ENCODE measurements at regions not wholly inside any gene's neighbourhood (a gene's known extent, or its start where the extent isn't known, plus 50 kb on each side); places are given as distances from the start of the nearest gene placed in this dataset.

DNA sequence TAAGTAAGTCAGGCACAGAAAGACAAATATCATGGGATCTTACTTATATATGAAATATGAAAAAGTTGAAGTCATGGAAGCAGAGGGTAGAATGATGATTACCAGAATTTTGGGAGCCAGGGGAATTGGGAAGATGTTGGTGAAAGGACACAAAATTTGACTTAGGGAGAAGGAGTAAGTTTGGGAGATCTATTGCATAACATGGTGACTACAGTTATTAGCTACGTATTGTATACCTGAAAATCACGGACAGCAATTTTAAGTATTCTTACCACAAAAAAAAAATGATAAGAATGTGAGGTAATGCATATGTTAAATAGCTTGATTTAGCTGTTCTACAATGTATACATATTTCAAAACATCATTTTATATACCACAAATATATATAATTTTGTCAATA lies 94.2 kb upstream of the COL5A2 start:
- H3K36me3 ChIP-seq (ENCODE audit: control insufficient read depth, insufficient read depth, low read length) = no peaks in the 10 kb centered on the region
- no peaks in the 10 kb centered on the region for H3K9me3 ChIP-seq (ENCODE audit: control insufficient read depth, insufficient read depth, low read length)
- H3K4me3 ChIP-seq (ENCODE audit: low read depth, low read length) = no peak overlapping the region
- H3K27me3 ChIP-seq (ENCODE audit: control insufficient read depth, insufficient read depth, low read length) = no peaks in the 10 kb centered on the region
- no peaks in the 10 kb centered on the region for H3K4me1 ChIP-seq (ENCODE audit: control insufficient read depth, insufficient read depth, low read length)
- H3K9ac ChIP-seq (ENCODE audit: low read depth, low read length) = no peak overlapping the region

DNA sequence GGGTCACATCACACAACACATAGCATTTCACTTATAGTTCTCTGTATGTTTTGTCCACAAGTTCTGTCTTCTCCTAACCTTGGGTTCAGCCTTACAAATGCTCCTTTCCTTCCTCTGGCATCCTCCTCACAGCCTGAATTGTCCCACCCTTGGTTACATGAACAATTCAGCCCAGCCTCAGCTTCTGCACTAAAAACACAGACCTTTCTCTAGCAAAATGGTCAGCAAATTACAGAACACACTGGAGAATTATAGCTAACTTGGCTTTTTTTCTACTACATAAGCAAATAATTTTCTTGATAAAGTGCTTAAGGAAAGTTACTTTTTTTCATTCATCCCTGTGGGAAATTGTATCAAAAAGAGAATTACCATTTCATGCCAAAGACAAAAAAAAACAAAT lies 94.8 kb upstream of the COL5A2 start:
- Histone ChIP-seq H3K36me3 (ENCODE audit: control insufficient read depth, insufficient read depth, low read length) (no peaks in the 10 kb centered on the region), H3K4me3 (ENCODE audit: low read depth, low read length) (no peak overlapping the region), H3K27me3 (ENCODE audit: control insufficient read depth, insufficient read depth, low read length) (no peaks in the 10 kb centered on the region), H3K9ac (ENCODE audit: low read depth, low read length) (no peak overlapping the region), H3K9me3 (ENCODE audit: control insufficient read depth, insufficient read depth, low read length) (no peaks in the 10 kb centered on the region), H3K4me1 (ENCODE audit: control insufficient read depth, insufficient read depth, low read length) (no peaks in the 10 kb centered on the region)

DNA sequence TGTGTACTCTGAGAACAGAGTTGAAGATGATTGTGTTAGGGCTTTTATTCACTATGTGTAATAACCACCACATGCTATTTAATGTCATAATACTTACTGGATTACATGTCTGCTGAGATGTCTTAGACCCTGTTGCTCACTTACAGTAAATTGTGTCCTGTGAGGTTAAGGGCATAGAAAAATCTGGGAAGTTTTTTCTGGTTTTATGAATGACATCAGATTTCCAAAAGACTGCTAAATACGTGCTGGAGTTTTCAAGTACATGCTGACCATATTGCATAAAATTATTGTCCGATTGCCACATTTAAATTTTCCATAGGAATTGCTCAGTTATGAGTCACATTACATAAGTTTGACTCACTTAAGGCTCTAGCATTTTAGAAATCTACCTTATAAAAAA lies 96.7 kb upstream of the COL5A2 start:
- Histone ChIP-seq H3K9me3 (ENCODE audit: control insufficient read depth, insufficient read depth, low read length) (no peaks in the 10 kb centered on the region), H3K27me3 (ENCODE audit: control insufficient read depth, insufficient read depth, low read length) (no peaks in the 10 kb centered on the region), H3K36me3 (ENCODE audit: control insufficient read depth, insufficient read depth, low read length) (no peaks in the 10 kb centered on the region), H3K9ac (ENCODE audit: low read depth, low read length) (no peak overlapping the region), H3K4me1 (ENCODE audit: control insufficient read depth, insufficient read depth, low read length) (no peaks in the 10 kb centered on the region), H3K4me3 (ENCODE audit: low read depth, low read length) (no peak overlapping the region)

DNA sequence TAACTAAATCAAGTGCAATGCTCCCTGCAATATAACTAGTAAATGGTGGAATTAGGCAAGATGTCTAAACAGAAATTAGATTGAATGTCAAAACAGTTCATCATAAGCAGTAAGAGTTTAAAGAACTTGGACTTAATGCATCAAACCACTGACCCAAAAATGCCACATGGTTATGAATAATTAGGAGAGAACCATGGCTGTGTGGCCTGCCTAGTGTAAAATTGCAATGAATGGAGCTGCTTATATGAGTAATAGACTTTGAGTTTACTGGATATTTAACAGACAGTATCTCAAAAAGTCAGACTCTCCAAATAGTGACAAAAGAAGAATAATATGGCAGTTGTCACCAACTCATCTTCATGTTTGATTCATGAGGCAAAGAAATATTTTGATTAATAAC lies 101.6 kb upstream of the COL5A2 start:
- no peaks in the 10 kb centered on the region for H3K27me3 ChIP-seq (ENCODE audit: control insufficient read depth, insufficient read depth, low read length)
- H3K4me3 ChIP-seq (ENCODE audit: low read depth, low read length) = no peak overlapping the region
- no peaks in the 10 kb centered on the region for H3K9me3 ChIP-seq (ENCODE audit: control insufficient read depth, insufficient read depth, low read length)
- H3K4me1 ChIP-seq (ENCODE audit: control insufficient read depth, insufficient read depth, low read length) = no peaks in the 10 kb centered on the region
- no peak overlapping the region for H3K9ac ChIP-seq (ENCODE audit: low read depth, low read length)
- no peaks in the 10 kb centered on the region for H3K36me3 ChIP-seq (ENCODE audit: control insufficient read depth, insufficient read depth, low read length)

DNA sequence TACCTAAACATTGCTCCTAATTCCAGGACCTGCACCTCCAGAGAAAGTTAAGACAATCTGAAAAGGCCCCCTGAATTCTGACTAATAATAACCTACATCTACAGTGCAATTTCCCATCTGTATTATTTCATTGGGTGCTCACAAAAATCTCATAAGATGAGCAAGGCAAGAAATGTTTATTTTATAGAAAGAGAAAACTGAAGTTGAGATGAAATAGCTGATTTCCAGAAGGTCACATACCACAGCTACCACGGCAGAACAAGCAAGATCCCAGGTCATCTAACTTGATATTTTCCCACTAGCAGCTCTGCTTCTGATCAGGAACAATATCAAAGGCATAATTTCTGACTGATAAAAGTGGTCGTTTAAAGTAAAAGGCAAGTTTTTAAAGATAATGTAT lies 105.8 kb upstream of the COL5A2 start:
- H3K27me3 ChIP-seq (ENCODE audit: control insufficient read depth, insufficient read depth, low read length) = no peaks in the 10 kb centered on the region
- H3K36me3 ChIP-seq (ENCODE audit: control insufficient read depth, insufficient read depth, low read length) = no peaks in the 10 kb centered on the region
- H3K9me3 ChIP-seq (ENCODE audit: control insufficient read depth, insufficient read depth, low read length) = no peaks in the 10 kb centered on the region
- H3K4me3 ChIP-seq (ENCODE audit: low read depth, low read length) = no peak overlapping the region
- no peak overlapping the region for H3K9ac ChIP-seq (ENCODE audit: low read depth, low read length)
- H3K4me1 ChIP-seq (ENCODE audit: control insufficient read depth, insufficient read depth, low read length) = peaks cover 3% of the 10 kb centered on the region

DNA sequence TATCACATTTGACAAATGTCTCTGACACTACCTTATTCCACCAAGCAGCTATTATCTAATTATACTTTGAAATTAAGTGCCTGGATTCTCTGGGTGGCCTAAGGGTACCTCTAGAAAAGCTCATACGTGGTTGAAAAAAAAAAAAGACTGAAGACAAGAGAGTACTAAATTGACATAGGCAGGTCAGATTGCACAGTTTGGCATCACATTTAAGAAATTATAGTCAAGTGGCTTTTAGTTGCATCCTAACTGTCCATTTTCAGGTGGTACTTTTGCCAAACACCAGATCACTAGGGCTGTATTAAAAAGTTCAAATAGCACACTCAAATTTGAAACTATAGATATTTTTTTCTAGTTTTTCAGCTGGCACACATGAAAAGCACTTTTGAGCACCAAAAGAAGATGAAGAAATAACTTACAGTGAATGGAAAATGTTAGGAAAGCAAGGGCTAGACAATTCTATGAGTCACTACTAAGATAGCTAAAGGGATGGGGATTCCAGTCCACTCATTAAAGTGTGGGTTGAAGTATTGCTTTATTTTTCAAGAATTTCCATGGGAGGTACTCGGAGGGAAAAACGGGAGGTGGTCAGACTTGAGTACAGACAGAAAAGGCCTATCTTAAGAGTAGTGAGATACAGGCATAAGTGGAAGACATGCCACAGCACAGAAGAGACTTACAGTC lies 106.5 kb upstream of the COL5A2 start:
- peaks cover 3% of the 10 kb centered on the region for H3K4me1 ChIP-seq (ENCODE audit: control insufficient read depth, insufficient read depth, low read length)
- H3K9ac ChIP-seq (ENCODE audit: low read depth, low read length) = no peak overlapping the region
- H3K27me3 ChIP-seq (ENCODE audit: control insufficient read depth, insufficient read depth, low read length) = no peaks in the 10 kb centered on the region
- H3K4me3 ChIP-seq (ENCODE audit: low read depth, low read length) = no peak overlapping the region
- no peaks in the 10 kb centered on the region for H3K9me3 ChIP-seq (ENCODE audit: control insufficient read depth, insufficient read depth, low read length)
- H3K36me3 ChIP-seq (ENCODE audit: control insufficient read depth, insufficient read depth, low read length) = no peaks in the 10 kb centered on the region

DNA sequence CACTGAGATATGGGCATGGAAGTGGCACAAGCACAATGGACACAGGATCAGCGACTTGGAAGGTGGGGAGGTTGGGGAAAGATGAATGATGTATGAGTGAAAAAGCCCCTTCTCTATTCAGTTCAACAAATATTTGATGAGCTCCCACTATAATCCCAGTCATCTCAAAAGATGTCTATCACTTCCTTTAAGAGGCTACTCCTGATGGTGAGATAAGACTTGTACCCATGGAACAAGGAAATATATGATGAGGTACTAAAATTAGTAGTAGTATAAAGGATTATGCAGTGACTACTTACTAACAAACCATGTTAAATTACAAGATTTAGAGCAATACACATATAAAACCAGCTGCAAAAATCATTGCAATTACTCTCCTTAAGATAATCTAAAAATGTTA lies 107.8 kb upstream of the COL5A2 start:
- no peak overlapping the region for H3K9ac ChIP-seq (ENCODE audit: low read depth, low read length)
- peaks cover 3% of the 10 kb centered on the region for H3K4me1 ChIP-seq (ENCODE audit: control insufficient read depth, insufficient read depth, low read length)
- no peaks in the 10 kb centered on the region for H3K27me3 ChIP-seq (ENCODE audit: control insufficient read depth, insufficient read depth, low read length)
- H3K36me3 ChIP-seq (ENCODE audit: control insufficient read depth, insufficient read depth, low read length) = no peaks in the 10 kb centered on the region
- no peaks in the 10 kb centered on the region for H3K9me3 ChIP-seq (ENCODE audit: control insufficient read depth, insufficient read depth, low read length)
- no peak overlapping the region for H3K4me3 ChIP-seq (ENCODE audit: low read depth, low read length)

DNA sequence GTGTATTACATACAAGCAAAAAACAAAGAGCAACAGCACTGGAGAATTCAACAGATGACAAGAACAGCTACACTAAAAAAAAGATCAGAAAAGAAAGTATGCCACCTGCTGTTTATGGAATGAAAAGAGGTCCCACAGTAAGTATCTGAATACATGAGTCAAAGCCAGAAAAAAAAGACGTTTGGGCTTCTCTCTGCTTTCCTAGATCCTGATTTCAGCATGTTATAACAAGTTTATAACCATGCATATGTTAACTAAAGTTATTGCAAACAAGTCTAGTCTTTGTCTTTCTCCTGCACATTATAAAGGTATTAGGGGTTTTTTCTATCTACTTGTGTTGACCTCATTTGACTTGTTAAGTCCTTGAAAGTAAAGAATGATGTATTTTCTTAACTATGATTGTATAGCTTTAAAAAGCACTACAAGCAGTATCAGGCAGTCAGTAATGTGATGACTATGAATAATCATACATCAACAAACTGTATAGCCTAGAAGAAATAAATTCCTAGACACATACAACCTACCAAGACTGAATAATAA lies 108.5 kb upstream of the COL5A2 start:
- H3K4me1 ChIP-seq (ENCODE audit: control insufficient read depth, insufficient read depth, low read length) = peaks cover 3% of the 10 kb centered on the region
- H3K9ac ChIP-seq (ENCODE audit: low read depth, low read length) = no peak overlapping the region
- H3K9me3 ChIP-seq (ENCODE audit: control insufficient read depth, insufficient read depth, low read length) = no peaks in the 10 kb centered on the region
- no peaks in the 10 kb centered on the region for H3K36me3 ChIP-seq (ENCODE audit: control insufficient read depth, insufficient read depth, low read length)
- no peaks in the 10 kb centered on the region for H3K27me3 ChIP-seq (ENCODE audit: control insufficient read depth, insufficient read depth, low read length)
- no peak overlapping the region for H3K4me3 ChIP-seq (ENCODE audit: low read depth, low read length)

DNA sequence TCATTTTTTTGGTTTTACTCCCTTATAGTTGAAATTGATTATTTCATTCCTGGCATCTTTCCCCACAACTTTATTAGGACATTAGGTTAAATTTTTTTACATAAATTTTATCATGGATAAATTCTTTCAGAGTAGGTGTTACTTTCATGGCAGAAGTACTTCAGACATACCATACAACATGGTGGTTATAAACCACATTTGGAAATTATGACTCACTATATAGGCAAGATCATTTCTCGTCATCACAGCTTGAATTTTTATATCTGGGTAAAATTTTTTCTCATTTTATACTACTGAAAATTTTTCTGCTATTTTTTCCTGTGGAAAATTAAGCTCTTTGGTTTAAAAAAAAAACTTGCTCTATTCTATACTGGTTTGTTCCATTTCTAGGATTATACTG lies 111.9 kb upstream of the COL5A2 start:
- Histone ChIP-seq H3K9me3 (ENCODE audit: control insufficient read depth, insufficient read depth, low read length) (no peaks in the 10 kb centered on the region), H3K4me1 (ENCODE audit: control insufficient read depth, insufficient read depth, low read length) (peaks cover 3% of the 10 kb centered on the region), H3K36me3 (ENCODE audit: control insufficient read depth, insufficient read depth, low read length) (no peaks in the 10 kb centered on the region), H3K9ac (ENCODE audit: low read depth, low read length) (no peak overlapping the region), H3K27me3 (ENCODE audit: control insufficient read depth, insufficient read depth, low read length) (no peaks in the 10 kb centered on the region), H3K4me3 (ENCODE audit: low read depth, low read length) (no peak overlapping the region)

DNA sequence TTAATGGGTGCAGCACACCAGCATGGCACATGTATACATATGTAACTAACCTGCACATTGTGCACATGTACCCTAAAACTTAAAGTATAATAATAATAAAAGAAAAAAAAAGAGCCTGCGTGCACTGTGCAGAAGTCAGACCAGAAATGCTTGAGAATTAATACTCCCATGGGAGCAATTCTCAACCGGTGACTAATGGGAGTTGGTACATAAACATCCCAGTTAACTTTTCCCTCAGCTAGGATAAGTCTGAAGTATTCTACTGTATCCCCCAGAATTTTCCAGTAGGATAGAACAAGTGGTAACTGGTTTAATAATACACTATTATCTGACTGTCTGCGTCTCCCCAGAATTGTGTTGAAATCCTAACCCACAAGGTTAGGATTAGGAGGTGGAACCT lies 113.6 kb upstream of the COL5A2 start:
- Histone ChIP-seq H3K9me3 (ENCODE audit: control insufficient read depth, insufficient read depth, low read length) (no peaks in the 10 kb centered on the region), H3K4me1 (ENCODE audit: control insufficient read depth, insufficient read depth, low read length) (peaks cover 1% of the 10 kb centered on the region), H3K36me3 (ENCODE audit: control insufficient read depth, insufficient read depth, low read length) (no peaks in the 10 kb centered on the region), H3K9ac (ENCODE audit: low read depth, low read length) (no peak overlapping the region), H3K27me3 (ENCODE audit: control insufficient read depth, insufficient read depth, low read length) (no peaks in the 10 kb centered on the region), H3K4me3 (ENCODE audit: low read depth, low read length) (no peak overlapping the region)

DNA sequence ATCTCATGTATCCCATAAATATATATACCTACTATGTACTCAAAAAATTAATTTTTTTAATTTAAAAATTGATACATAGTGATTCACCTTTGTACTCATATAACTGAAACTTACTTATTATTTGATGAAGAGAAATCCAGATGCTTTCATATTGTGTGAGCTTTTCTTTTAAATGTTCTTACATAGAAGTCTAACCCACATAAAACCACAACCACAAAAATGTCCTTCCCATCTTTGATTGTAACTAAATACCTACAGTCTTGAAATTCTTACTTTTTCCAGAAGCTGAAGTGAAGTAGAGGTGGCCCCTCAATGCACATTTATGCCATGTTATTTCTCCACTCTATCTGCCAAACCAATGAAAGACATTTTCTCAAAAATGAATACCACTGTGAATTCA lies 117.9 kb upstream of the COL5A2 start:
- H3K27me3 ChIP-seq (ENCODE audit: control insufficient read depth, insufficient read depth, low read length) = no peaks in the 10 kb centered on the region
- H3K4me1 ChIP-seq (ENCODE audit: control insufficient read depth, insufficient read depth, low read length) = no peaks in the 10 kb centered on the region
- H3K36me3 ChIP-seq (ENCODE audit: control insufficient read depth, insufficient read depth, low read length) = no peaks in the 10 kb centered on the region
- H3K9ac ChIP-seq (ENCODE audit: low read depth, low read length) = no peak overlapping the region
- H3K9me3 ChIP-seq (ENCODE audit: control insufficient read depth, insufficient read depth, low read length) = no peaks in the 10 kb centered on the region
- no peak overlapping the region for H3K4me3 ChIP-seq (ENCODE audit: low read depth, low read length)

DNA sequence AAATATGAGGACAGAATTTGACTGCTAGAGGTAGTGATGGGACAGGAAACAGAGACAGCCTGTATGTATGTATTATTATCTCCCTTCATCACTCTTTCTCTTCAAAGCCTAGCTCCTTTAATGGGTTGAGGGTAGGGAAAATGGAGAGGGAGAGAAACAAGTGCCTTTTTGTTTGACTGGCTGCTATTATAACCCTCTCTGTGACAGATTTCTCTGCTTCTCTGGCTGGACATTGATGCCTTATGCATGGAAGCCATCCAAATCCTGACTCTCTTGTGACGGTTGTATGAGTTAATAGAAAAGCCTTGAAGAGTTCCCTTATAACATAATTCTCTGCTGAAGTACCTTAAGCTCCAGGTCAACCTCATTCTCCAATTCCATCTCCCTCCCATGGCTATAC lies 118.5 kb upstream of the COL5A2 start:
- Histone ChIP-seq H3K36me3 (ENCODE audit: control insufficient read depth, insufficient read depth, low read length) (no peaks in the 10 kb centered on the region), H3K9me3 (ENCODE audit: control insufficient read depth, insufficient read depth, low read length) (no peaks in the 10 kb centered on the region), H3K27me3 (ENCODE audit: control insufficient read depth, insufficient read depth, low read length) (no peaks in the 10 kb centered on the region), H3K4me1 (ENCODE audit: control insufficient read depth, insufficient read depth, low read length) (no peaks in the 10 kb centered on the region), H3K9ac (ENCODE audit: low read depth, low read length) (no peak overlapping the region), H3K4me3 (ENCODE audit: low read depth, low read length) (no peak overlapping the region)

Data from iPS-15b (cell line).